Fibroblast of mammary gland (primary cell): ENCODE measurements at regions not wholly inside any gene's neighbourhood (a gene's known extent, or its start where the extent isn't known, plus 50 kb on each side); places are given as distances from the start of the nearest gene placed in this dataset.

Experiments
- DNase-seq: peaks from one replicate; pipeline ENCODE4 v3.0.0-alpha.2; 2010; ENCODE audit warnings: low read depth
- H3K4me3 ChIP-seq: 2 replicates; pipeline ENCODE4 v1.5.1; 2011; ENCODE audit warnings: low read depth, mild to moderate bottlenecking, low read length, moderate library complexity; ENCODE audit not compliant: control insufficient read depth
- CTCF ChIP-seq: conservative IDR thresholded peaks from 2 replicates; pipeline ENCODE4 v1.5.1; 2011; ENCODE audit warnings: low read depth, low read length, inconsistent platforms; ENCODE audit not compliant: control insufficient read depth, insufficient read depth

GRCh38 chr6:158920311-158920905 is 79.6 kb downstream of the RSPH3 start:
- no peak overlapping the region for H3K4me3 ChIP-seq
- TF ChIP-seq CTCF, result no peak
- peak; percentile 7 for DNase-seq

- no peak overlapping the region for H3K4me3 ChIP-seq
- no peak for DNase-seq
- TF ChIP-seq CTCF, result no peak
Observed at GRCh38 chr6:158919865-158920264, 80.1 kb downstream of the RSPH3 start.

- no peak overlapping the region for H3K4me3 ChIP-seq
- no peak for TF ChIP-seq CTCF
- DNase-seq, result no peak
Observed at GRCh38 chr6:158916617-158917016, 83.4 kb downstream of the RSPH3 start.

- H3K4me3 ChIP-seq, result no peak overlapping the region
- no peak for DNase-seq
- TF ChIP-seq CTCF, result no peak
Observed at GRCh38 chr6:158914923-158915322, 85.1 kb downstream of the RSPH3 start.

GRCh38 chr6:158913580-158913979 is 86.4 kb downstream of the RSPH3 start:
- TF ChIP-seq CTCF, result no peak
- DNase-seq, result no peak
- no peak overlapping the region for H3K4me3 ChIP-seq

GRCh38 chr6:158912655-158913054 is 87.3 kb downstream of the RSPH3 start:
- DNase-seq, result no peak
- H3K4me3 ChIP-seq, result no peak overlapping the region
- no peak for TF ChIP-seq CTCF
